Upper lobe of left lung (tissue), 4 donors: ENCODE measurements at regions not wholly inside any gene's neighbourhood (a gene's known extent, or its start where the extent isn't known, plus 50 kb on each side); places are given as distances from the start of the nearest gene placed in this dataset.

Source experiments
- CTCF ChIP-seq, 6 experiments: fragments of 450-650 bp in 4 of 6; fragments of 200-600 bp in 2 of 6; sonication (generic) in 2 of 6; IDR thresholded peaks; one replicate each; pipeline ENCODE4 v1.5.1; 2016 to 2019; ENCODE audit warnings: antibody characterized with exemption in 6 of 6
- EP300 ChIP-seq, 4 donors: sonication (generic); formaldehyde crosslinking; IDR thresholded peaks; one replicate each; pipeline ENCODE4 v1.5.1; 2017; ENCODE audit warnings: antibody characterized with exemption in 4 of 4, control low read depth in 2 of 4
- POLR2A ChIP-seq, 4 donors: fragments of 450-650 bp; IDR thresholded peaks; one replicate each; pipeline ENCODE4 v1.5.1; 2016 to 2017; ENCODE audit warnings: antibody characterized with exemption in 4 of 4, mild to moderate bottlenecking in 2 of 4
- POLR2AphosphoS5 ChIP-seq, 2 donors: sonication (generic); formaldehyde crosslinking; IDR thresholded peaks; one replicate each; pipeline ENCODE4 v1.5.1; 2017; ENCODE audit warnings: antibody characterized with exemption in 2 of 2

- TF ChIP-seq CTCF (IDR thresholded peaks at IDR 0.05) (no peak), POLR2AphosphoS5 (IDR thresholded peaks at IDR 0.05) (no peak), POLR2A (IDR thresholded peaks at IDR 0.05) (no peak), EP300 (IDR thresholded peaks at IDR 0.05) (no peak)
Observed at GRCh38 chr5:141778683-141779082, 96.7 kb upstream of the ARAP3 start.
